ENCODE measurements at regions not wholly inside any gene's neighbourhood (a gene's known extent, or its start where the extent isn't known, plus 50 kb on each side); places are given as distances from the start of the nearest gene placed in this dataset. TPM values are rescaled to one million over a fixed set of nuclear protein-coding genes. Genes with fewer than 3 reads are reported as not detected.

DNA sequence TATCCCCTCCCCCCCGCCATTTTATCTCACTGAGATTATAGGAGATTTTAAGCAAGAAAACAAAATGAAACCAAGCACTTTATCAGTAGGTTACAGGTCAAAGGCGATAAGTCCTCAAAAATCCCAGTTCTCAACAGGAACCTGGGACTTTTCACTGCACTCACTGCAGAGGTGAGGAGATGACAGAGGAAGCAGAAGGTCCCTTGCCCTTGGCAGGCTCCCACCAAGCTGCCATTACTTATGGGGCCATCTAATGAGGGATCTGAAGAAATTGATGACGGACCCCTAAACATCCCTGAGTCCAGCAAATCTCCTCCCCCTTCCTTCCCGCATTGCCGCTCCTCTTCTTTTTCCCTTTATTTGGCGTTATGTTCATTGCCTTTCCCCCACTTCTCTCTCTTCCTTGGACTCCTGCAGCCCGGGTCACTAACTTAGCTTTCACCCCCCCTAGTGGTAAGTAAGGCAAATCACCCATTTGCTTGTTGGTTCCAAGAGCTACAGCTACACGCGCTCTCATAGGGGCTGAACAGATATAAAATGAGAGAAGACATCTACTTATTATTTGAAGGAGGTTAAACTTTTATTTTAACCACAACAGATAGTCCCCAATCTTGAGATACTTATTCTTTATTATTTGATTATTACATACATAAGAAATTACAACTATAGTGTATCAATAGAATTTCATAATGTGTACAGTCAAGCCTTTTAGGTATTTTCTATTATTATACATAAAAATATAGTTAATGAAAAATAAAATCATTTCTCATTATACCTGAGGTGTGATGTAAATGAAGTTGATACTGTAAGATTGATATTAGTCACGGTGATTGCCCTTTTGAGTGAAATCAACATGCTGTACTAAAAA, 52.0 kb upstream of the ARGLU1 start:
- Histone ChIP-seq H3K36me3 (ENCODE audit: insufficient read depth, low read length) (no peaks in the 10 kb centered on the region), H3K4me3 (ENCODE audit: low read length in 2 of 2) (no peak overlapping the region), H3K9me3 (ENCODE audit: control insufficient read depth in 1 of 2, low read length in 2 of 2) (no peaks in the 10 kb centered on the region), H3K4me1 (ENCODE audit: insufficient read depth, low read length) (no peaks in the 10 kb centered on the region), H3K27ac (ENCODE audit: low read depth, low read length) (no peak overlapping the region), H3K27me3 (ENCODE audit: insufficient read depth, low read length) (no peaks in the 10 kb centered on the region)
- Mint-ChIP-seq H3K36me3 (no peaks in the 10 kb centered on the region), H3K27ac (no peak overlapping the region), H3K4me1 (peaks cover 0 to 8% (median 2%) of the 10 kb centered on the region in 4 donors), H3K4me3 (peak overlapping the region in 3 of 8 donors; percentile 2 to 51 (median 38)), H3K27me3 (peaks cover 4 to 13% of the 10 kb centered on the region in 2 donors), H3K9me3 (no peaks in the 10 kb centered on the region)
- peak in 4 of 5 donors; percentile 34 to 48 (median 43) for DNase-seq
- CTCF ChIA-PET (ENCODE audit: partially characterized antibody), result interaction anchor here (0.6 to 3.3 kb wide), 17 partner anchors 9 to 240 kb away, joined by 3 to 19 read pairs (median 4); partner anchors contain the start of gene ARGLU1
- intact Hi-C loops (cut with micrococcal nuclease), result loop anchor here (5.0 kb wide), 1 partner anchor 58 kb away; no protein-coding TSS in a partner anchor
- POLR2A ChIA-PET (ENCODE audit: partially characterized antibody), result interaction anchor here (0.7 kb wide), 1 partner anchor 1484 kb away, joined by 3 read pairs; no protein-coding TSS in a partner anchor

Small RNAs in the stretch of these regions (microRNA-seq; reads per million reads assigned to microRNA genes)
- not detected for gene MIR1267 (ENCODE audit: borderline microRNAs expressed, borderline number of aligned reads, borderline replicate concordance)

Data from CD4-positive, alpha-beta memory T cell (primary cell).